ENCODE measurements at regions not wholly inside any gene's neighbourhood (a gene's known extent, or its start where the extent isn't known, plus 50 kb on each side); places are given as distances from the start of the nearest gene placed in this dataset.

- H3K27me3 ChIP-seq (ENCODE audit: control insufficient read depth in 2 of 2, insufficient read depth in 2 of 2, low read length in 2 of 2), result no peaks in the 10 kb centered on the region
- no peak overlapping the region for H3K27ac Mint-ChIP-seq
- no peak overlapping the region for H2AFZ ChIP-seq (ENCODE audit: insufficient read depth, low read depth, low read length, poor library complexity, severe bottlenecking)
- H3K4me1 ChIP-seq (ENCODE audit: control insufficient read depth in 1 of 2, insufficient read depth in 2 of 2, low read length in 2 of 2), result no peaks in the 10 kb centered on the region
- peaks cover 0 to 3% (median 0%) of the 10 kb centered on the region in 7 donors for H3K9me3 Mint-ChIP-seq
- H3K9ac ChIP-seq (ENCODE audit: insufficient read depth, low read length, poor library complexity, severe bottlenecking), result no peak overlapping the region
- no peaks in the 10 kb centered on the region for H3K4me1 Mint-ChIP-seq
- no peaks in the 10 kb centered on the region for H3K79me2 ChIP-seq (ENCODE audit: insufficient read depth, low read length)
- H3K9me3 ChIP-seq (replicated peaks in 1 of 2; ENCODE audit: control insufficient read depth in 1 of 2, insufficient read depth in 1 of 2, low read length in 2 of 2), result no peaks in the 10 kb centered on the region
- intact Hi-C loops (cut with micrococcal nuclease), result no loop called here
- no peaks in the 10 kb centered on the region for H3K36me3 Mint-ChIP-seq
- no peak for DNase-seq
- no peak overlapping the region for H3K4me3 Mint-ChIP-seq
- no peak overlapping the region for H3K27ac ChIP-seq (ENCODE audit: low read depth in 1 of 2, low read length in 2 of 2)
- TF ChIP-seq CTCF (IDR thresholded peaks at IDR 0.05), result no peak
- no peaks in the 10 kb centered on the region for H3K36me3 ChIP-seq (replicated peaks in 1 of 2; ENCODE audit: control insufficient read depth in 1 of 2, insufficient read depth in 2 of 2, low read length in 2 of 2)
- no CpG with 5 or more reads among the region's 5 CpGs for WGBS (ENCODE audit: insufficient coverage)
- peaks cover 0 to 2% (median 0%) of the 10 kb centered on the region in 3 donors for H3K27me3 Mint-ChIP-seq (ENCODE audit: low read depth in 3 of 3)
- H3K4me2 ChIP-seq (replicated peaks; ENCODE audit: extremely low read depth, low read length, poor library complexity, severe bottlenecking), result no peak overlapping the region
- H4K20me1 ChIP-seq (ENCODE audit: insufficient read depth, low read length), result no peaks in the 10 kb centered on the region
- no peak overlapping the region for H3K4me3 ChIP-seq (replicated peaks in 1 of 3; ENCODE audit: low read depth in 2 of 3, low read length in 3 of 3)
Observed at GRCh38 chr5:18334949-18335348, 700.7 kb downstream of the TAF11L14 start.

GRCh38 chr5:18354828-18355227 is 720.6 kb downstream of the TAF11L14 start:
- no peak for TF ChIP-seq CTCF (IDR thresholded peaks at IDR 0.05)
- H3K79me2 ChIP-seq (ENCODE audit: insufficient read depth, low read length), result no peaks in the 10 kb centered on the region
- no peaks in the 10 kb centered on the region for H4K20me1 ChIP-seq (ENCODE audit: insufficient read depth, low read length)
- no peaks in the 10 kb centered on the region for H3K4me1 Mint-ChIP-seq
- H2AFZ ChIP-seq (ENCODE audit: insufficient read depth, low read depth, low read length, poor library complexity, severe bottlenecking), result no peak overlapping the region
- no peak overlapping the region for H3K9ac ChIP-seq (ENCODE audit: insufficient read depth, low read length, poor library complexity, severe bottlenecking)
- no peak overlapping the region for H3K27ac Mint-ChIP-seq
- DNase-seq, result no peak
- H3K9me3 ChIP-seq (replicated peaks in 1 of 2; ENCODE audit: control insufficient read depth in 1 of 2, insufficient read depth in 1 of 2, low read length in 2 of 2), result peaks cover 0 to 7% of the 10 kb centered on the region in 2 donors
- H3K9me3 Mint-ChIP-seq, result peaks cover 0 to 7% (median 2%) of the 10 kb centered on the region in 7 donors
- H3K36me3 ChIP-seq (replicated peaks in 1 of 2; ENCODE audit: control insufficient read depth in 1 of 2, insufficient read depth in 2 of 2, low read length in 2 of 2), result no peaks in the 10 kb centered on the region
- no peak overlapping the region for H3K4me2 ChIP-seq (replicated peaks; ENCODE audit: extremely low read depth, low read length, poor library complexity, severe bottlenecking)
- H3K27ac ChIP-seq (ENCODE audit: low read depth in 1 of 2, low read length in 2 of 2), result no peak overlapping the region
- H3K4me3 ChIP-seq (replicated peaks in 1 of 3; ENCODE audit: low read depth in 2 of 3, low read length in 3 of 3), result no peak overlapping the region
- H3K36me3 Mint-ChIP-seq, result no peaks in the 10 kb centered on the region
- 100% methylated on average over 1 of the region's 3 CpGs for WGBS (ENCODE audit: insufficient coverage)
- H3K4me3 Mint-ChIP-seq, result no peak overlapping the region
- no peaks in the 10 kb centered on the region for H3K27me3 Mint-ChIP-seq (ENCODE audit: low read depth in 3 of 3)
- no peaks in the 10 kb centered on the region for H3K4me1 ChIP-seq (ENCODE audit: control insufficient read depth in 1 of 2, insufficient read depth in 2 of 2, low read length in 2 of 2)
- H3K27me3 ChIP-seq (ENCODE audit: control insufficient read depth in 2 of 2, insufficient read depth in 2 of 2, low read length in 2 of 2), result no peaks in the 10 kb centered on the region
- intact Hi-C loops (cut with micrococcal nuclease), result no loop called here

All from CD14-positive monocyte (primary cell).